Smooth muscle cell (in vitro differentiated cells): ENCODE measurements at regions not wholly inside any gene's neighbourhood (a gene's known extent, or its start where the extent isn't known, plus 50 kb on each side); places are given as distances from the start of the nearest gene placed in this dataset.

Experiments
- DNase-seq: peaks from one replicate; lab custom pipeline; 2025; ENCODE audit not compliant: unreplicated experiment; lab: John Stamatoyannopoulos, UW
- H2AFZ ChIP-seq: fragments of 200-600 bp; sonication (generic); 2 replicates; pipeline ENCODE4 v1.6.0; 2016; ENCODE audit warnings: antibody characterized with exemption, low read depth, mild to moderate bottlenecking
- H3F3A ChIP-seq: fragments of 200-600 bp; sonication (generic); 2 replicates; pipeline ENCODE4 v1.6.0; 2017; ENCODE audit warnings: antibody characterized with exemption, low read depth
- H3K27ac ChIP-seq: fragments of 200-600 bp; sonication (generic); 2 replicates; pipeline ENCODE4 v1.5.1; 2016; ENCODE audit warnings: low read depth, mild to moderate bottlenecking
- H3K27me3 ChIP-seq: fragments of 200-600 bp; sonication (generic); 2 replicates; pipeline ENCODE4 v1.6.1; 2016; ENCODE audit warnings: low read depth, mild to moderate bottlenecking
- H3K36me3 ChIP-seq: fragments of 200-600 bp; sonication (generic); 2 replicates; pipeline ENCODE4 v1.5.1; 2016; ENCODE audit warnings: low read depth
- H3K4me1 ChIP-seq: fragments of 200-600 bp; sonication (generic); 2 replicates; pipeline ENCODE4 v1.5.1; 2016; ENCODE audit warnings: low read depth
- H3K4me2 ChIP-seq: fragments of 200-600 bp; sonication (generic); 2 replicates; pipeline ENCODE4 v1.6.0; 2016; ENCODE audit warnings: mild to moderate bottlenecking
- H3K4me3 ChIP-seq: fragments of 200-600 bp; sonication (generic); 2 replicates; pipeline ENCODE4 v1.5.1; 2016; ENCODE audit warnings: mild to moderate bottlenecking
- H3K79me2 ChIP-seq: fragments of 200-600 bp; sonication (generic); 2 replicates; pipeline ENCODE4 v1.6.0; 2016; ENCODE audit warnings: low read depth, mild to moderate bottlenecking
- H3K9ac ChIP-seq: fragments of 200-600 bp; sonication (generic); 2 replicates; pipeline ENCODE4 v1.6.0; 2016; ENCODE audit warnings: low read depth
- H3K9me3 ChIP-seq: fragments of 200-600 bp; sonication (generic); replicated peaks from 2 replicates; pipeline ENCODE4 v1.5.1; 2016; ENCODE audit warnings: low read depth
- H4K20me1 ChIP-seq: fragments of 200-600 bp; sonication (generic); 2 replicates; pipeline ENCODE4 v1.6.0; 2016; ENCODE audit warnings: low read depth
- CTCF ChIP-seq: fragments of 200-600 bp; sonication (generic); IDR thresholded peaks from 2 replicates; pipeline ENCODE4 v1.5.1; 2017; ENCODE audit warnings: borderline replicate concordance, mild to moderate bottlenecking, antibody characterized with exemption; ENCODE audit not compliant: insufficient read depth, poor library complexity, severe bottlenecking
- WGBS: methylation state at CpG from one replicate; pipeline ENCODE4 v1.1.7; 2016; ENCODE audit warnings: low lambda C conversion rate; 5-methylcytosine and 5-hydroxymethylcytosine counted together

GRCh38 chr2:117271631-117272030 is 542.9 kb upstream of the DDX18 start:
- peak overlapping the region; percentile 95 for H2AFZ ChIP-seq
- no peak for DNase-seq
- no peaks in the 10 kb centered on the region for H3K27me3 ChIP-seq
- peaks cover 4% of the 10 kb centered on the region for H3F3A ChIP-seq
- H3K4me2 ChIP-seq = peak overlapping the region; percentile 34
- H3K79me2 ChIP-seq = peaks cover 23% of the 10 kb centered on the region
- H3K36me3 ChIP-seq = no peaks in the 10 kb centered on the region
- no peak for TF ChIP-seq CTCF
- 58% methylated on average over 1 of the region's 1 CpG for WGBS
- H3K4me3 ChIP-seq = no peak overlapping the region
- no peaks in the 10 kb centered on the region for H3K9me3 ChIP-seq
- H4K20me1 ChIP-seq = no peaks in the 10 kb centered on the region
- no peak overlapping the region for H3K9ac ChIP-seq
- H3K4me1 ChIP-seq = peaks cover 18% of the 10 kb centered on the region
- peak overlapping the region; percentile 15 for H3K27ac ChIP-seq

GRCh38 chr2:117273009-117273671 is 541.4 kb upstream of the DDX18 start:
- peaks cover 4% of the 10 kb centered on the region for H3F3A ChIP-seq
- H3K9me3 ChIP-seq = no peaks in the 10 kb centered on the region
- H2AFZ ChIP-seq = peak overlapping the region; percentile 89
- peak overlapping the region; percentile 58 for H3K27ac ChIP-seq
- H4K20me1 ChIP-seq = no peaks in the 10 kb centered on the region
- peaks cover 18% of the 10 kb centered on the region for H3K4me1 ChIP-seq
- no peak for DNase-seq
- no peak overlapping the region for H3K9ac ChIP-seq
- peak overlapping the region; percentile 76 for H3K4me2 ChIP-seq
- no peaks in the 10 kb centered on the region for H3K27me3 ChIP-seq
- H3K79me2 ChIP-seq = peaks cover 35% of the 10 kb centered on the region
- peak overlapping the region; percentile 15 for H3K4me3 ChIP-seq
- WGBS = 24% methylated on average over 6 of the region's 6 CpGs
- no peak for TF ChIP-seq CTCF
- H3K36me3 ChIP-seq = no peaks in the 10 kb centered on the region

- no peak for TF ChIP-seq CTCF
- H2AFZ ChIP-seq = no peak overlapping the region
- DNase-seq = no peak
Measured at GRCh38 chr2:117293012-117293411, 521.5 kb upstream of the DDX18 start.

GRCh38 chr2:117299451-117299850 is 515.0 kb upstream of the DDX18 start:
- WGBS = 94% methylated on average over 2 of the region's 2 CpGs
- H3F3A ChIP-seq = no peaks in the 10 kb centered on the region
- H3K79me2 ChIP-seq = no peaks in the 10 kb centered on the region
- no peak overlapping the region for H3K9ac ChIP-seq
- H3K27me3 ChIP-seq = no peaks in the 10 kb centered on the region
- H3K4me1 ChIP-seq = no peaks in the 10 kb centered on the region
- no peaks in the 10 kb centered on the region for H4K20me1 ChIP-seq
- DNase-seq = no peak
- no peak overlapping the region for H2AFZ ChIP-seq
- H3K36me3 ChIP-seq = no peaks in the 10 kb centered on the region
- H3K4me3 ChIP-seq = no peak overlapping the region
- no peaks in the 10 kb centered on the region for H3K9me3 ChIP-seq
- H3K27ac ChIP-seq = no peak overlapping the region
- no peak for TF ChIP-seq CTCF
- H3K4me2 ChIP-seq = no peak overlapping the region

More at GRCh38 chr2:117293012-117293411, 521.5 kb upstream of the DDX18 start:
- WGBS = 96% methylated on average over 1 of the region's 1 CpG
- H3K9ac ChIP-seq = no peak overlapping the region
- no peaks in the 10 kb centered on the region for H3K27me3 ChIP-seq
- no peaks in the 10 kb centered on the region for H3F3A ChIP-seq
- H4K20me1 ChIP-seq = no peaks in the 10 kb centered on the region
- no peaks in the 10 kb centered on the region for H3K4me1 ChIP-seq
- H3K4me3 ChIP-seq = no peak overlapping the region
- no peak overlapping the region for H3K27ac ChIP-seq
- no peaks in the 10 kb centered on the region for H3K79me2 ChIP-seq
- no peaks in the 10 kb centered on the region for H3K36me3 ChIP-seq
- no peaks in the 10 kb centered on the region for H3K9me3 ChIP-seq
- H3K4me2 ChIP-seq = no peak overlapping the region
